NOMO-1 treated with dmso at 0.1 percent for 144 hours (cell line): ENCODE measurements at regions not wholly inside any gene's neighbourhood (a gene's known extent, or its start where the extent isn't known, plus 50 kb on each side); places are given as distances from the start of the nearest gene placed in this dataset.

Experiments used
- DNase-seq: peaks from one replicate; lab custom pipeline; 2025; ENCODE audit not compliant: unreplicated experiment; lab: John Stamatoyannopoulos, UW

DNA sequence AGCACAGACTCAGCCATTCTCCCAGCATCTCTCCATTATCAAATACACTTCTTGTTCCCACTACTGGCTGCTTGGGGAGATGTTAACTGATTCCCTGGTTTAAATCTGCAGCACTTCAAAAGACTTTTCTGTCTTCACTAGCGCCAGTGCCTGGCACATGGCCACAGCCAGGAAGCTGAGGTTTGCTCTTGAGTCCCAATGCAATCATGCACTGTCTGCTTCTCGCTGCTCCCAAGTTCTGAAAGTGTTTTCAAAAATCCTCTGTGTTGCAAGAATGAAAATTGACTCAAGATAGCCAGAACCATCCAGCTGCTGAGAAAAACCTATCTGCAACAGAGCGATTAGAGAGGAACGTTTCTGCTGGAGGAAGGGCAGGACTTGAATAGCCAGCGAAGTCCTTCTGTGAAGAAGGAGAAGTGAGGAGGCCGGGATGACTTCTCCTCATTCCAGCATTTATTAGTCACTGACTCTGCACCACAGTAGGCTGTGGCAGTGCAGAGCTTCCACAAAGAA, 358.4 kb upstream of the NR2F2 start:
- DNase-seq, result no peak

DNA sequence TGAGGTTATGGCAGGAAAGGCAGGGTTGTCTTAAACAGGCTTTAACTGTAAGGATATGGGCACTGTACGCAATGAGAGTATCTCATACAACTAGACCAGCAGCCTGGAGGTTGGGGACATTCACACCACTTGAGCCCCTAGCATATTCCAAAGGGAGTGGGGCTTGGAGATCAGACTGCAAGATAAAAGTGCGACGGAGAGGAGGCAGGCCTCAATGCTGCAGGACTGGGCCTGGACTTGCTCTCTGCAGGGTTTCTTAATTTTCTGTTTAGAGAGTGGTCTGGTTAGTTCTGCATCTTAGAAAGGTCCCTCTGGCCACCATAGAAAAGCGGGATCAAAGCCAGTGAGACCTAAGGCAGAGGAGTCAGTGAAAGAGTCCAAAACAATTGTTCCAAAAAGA, 357.7 kb upstream of the NR2F2 start:
- no peak for DNase-seq

DNA sequence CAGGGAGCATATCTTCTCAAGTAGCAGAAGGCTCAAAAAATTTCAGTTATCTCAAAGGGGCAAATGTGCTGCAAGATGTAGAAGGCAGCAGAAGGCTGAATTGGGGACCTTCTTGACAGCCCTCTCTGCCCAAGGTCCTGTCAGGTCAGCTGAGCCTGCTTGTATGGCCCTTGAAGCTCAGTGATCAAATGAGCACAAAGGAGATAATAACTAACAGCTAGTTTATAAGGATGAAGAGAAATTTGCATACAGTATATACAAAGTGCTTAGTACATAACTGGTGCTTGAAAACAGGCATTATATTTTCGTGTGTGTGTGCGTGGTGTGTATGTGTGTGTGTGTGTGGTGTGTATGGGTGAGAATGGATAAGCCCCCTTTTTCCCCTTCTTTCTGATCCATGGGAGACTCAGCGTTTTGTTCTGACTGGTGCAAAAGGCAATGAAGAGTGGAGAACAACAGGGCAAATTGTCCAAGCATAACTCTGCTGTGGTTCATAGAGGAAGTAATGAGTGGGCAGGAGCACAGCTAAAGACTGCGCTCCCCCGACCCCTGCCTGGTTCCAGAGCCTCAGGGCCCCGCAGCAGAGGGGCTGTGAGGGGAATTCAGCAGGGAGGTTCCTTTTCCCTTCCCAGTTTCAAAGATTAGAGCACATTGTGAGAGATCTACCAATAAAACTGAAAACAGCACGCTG, 356.8 kb upstream of the NR2F2 start:
- DNase-seq, result no peak

DNA sequence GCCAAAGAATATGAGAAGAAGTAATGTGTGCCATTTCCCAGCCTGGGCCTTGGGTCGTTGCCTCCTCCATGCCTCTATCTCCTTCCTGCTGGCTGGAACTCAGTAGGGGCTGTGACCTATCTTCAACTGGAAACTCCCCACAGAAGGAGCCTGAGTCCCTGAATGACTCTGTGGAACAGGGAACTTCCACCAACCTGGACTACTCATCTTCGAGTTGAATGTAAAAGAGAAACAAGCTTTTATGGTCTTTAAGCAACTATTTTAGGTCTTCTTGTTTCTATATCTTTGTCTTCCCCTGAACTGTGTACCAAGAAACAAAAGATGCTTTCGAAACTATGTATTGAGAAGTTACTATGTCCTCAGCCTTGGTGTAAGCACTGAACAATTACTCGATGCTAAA, 355.3 kb upstream of the NR2F2 start:
- no peak for DNase-seq

DNA sequence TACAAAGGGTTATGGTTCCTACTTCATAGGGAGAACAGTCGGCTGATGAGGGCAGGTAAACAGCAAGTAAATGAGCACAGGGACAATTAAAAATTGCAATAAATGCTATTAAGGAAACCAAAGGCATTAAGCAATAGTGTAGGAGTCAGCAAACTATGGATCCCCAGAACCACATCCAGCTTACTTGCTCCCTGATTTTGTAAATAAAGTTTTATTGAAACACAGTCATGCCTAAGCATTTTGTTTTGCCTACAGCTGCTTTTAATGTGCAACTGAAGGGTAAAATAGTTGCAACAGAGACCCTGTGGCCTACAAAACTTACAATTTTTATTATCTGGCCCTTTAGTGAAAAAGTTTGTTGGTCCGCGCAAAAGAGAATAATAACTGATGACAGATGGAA, 351.2 kb upstream of the NR2F2 start:
- DNase-seq, result no peak

DNA sequence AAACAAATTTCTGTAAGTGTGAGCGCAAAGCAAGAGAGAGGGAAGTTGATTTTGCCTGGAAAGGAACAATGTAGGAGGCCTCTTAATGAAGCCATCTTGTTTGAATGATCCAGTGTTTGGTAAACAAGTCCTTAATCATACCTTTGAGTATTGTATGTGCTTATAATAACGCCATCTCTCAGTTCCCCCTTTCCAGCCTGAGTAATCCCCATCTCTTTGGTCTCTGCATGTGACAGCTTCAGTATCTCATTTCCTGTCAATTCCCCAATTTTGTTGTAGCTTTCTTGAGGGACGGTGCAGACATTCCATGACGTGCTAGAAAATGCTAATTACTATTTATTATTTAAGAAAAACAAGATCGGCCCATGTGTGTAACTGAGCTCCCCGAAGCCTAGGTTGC, 349.3 kb upstream of the NR2F2 start:
- no peak for DNase-seq

DNA sequence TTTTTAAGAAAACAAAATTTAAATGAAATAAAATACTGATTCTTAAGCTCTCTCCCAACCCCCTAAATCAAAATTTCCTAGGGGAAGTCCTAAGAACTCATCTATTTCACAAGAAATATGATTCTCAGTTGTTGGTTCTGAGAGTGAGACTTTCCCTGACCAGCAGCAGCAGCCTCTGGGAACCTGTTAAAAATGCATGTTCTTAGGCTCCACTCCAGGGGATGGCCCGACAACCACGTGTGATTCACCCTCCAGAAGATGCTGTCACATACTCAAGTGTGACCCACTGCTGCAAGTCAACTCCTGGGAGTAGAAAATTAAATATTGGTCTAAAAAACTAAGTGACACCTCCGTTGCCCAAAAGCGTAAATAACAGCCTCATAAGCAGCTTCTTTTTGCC, 343.2 kb upstream of the NR2F2 start:
- DNase-seq, result no peak

DNA sequence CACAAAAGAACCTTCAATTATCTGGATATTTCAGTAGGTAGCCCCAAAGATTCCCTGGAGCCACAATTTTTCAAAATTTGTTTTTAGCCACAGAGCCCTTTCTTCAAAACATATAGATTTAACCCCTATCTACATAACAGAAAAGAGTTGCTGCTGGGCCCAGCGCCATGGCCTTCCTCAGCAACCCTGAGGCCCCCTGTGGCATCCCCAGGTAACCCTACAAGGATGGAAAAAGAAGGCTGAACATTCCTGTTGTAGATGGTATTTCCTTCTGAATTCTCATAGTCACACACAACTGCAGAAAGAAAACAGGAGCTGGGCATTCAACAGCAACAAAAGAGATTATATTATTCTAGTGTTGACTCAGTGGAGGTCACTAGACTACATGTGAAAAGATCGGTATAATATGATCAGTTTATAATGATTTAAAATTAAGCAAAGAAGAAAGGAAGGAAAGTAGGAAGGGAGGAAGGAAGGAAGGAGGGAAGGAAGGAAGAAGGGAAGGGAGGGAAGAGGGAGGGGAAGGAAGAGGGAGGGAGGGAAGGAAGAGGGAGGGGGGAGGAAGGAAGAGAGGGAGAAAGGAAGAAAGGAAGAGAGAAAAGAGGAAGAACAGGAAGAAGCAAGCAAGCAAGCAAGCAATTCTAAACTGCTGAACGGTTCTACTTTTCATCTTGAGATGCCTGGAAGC, 342.5 kb upstream of the NR2F2 start:
- no peak for DNase-seq

DNA sequence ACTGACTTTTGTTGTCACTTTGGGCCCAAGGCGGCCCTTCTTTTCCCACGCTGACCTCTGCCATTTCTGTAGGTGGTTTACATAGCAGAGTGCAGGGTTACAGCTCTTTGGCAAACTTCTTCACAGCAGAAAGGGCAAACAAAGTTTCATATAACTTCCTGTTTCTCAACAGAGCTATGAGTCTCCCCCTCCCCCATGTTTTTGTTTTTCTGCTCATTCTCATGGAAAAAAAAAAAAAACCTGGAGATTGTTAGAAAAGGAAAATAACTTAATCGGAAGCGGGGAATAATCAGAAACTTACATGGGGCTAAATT, 342.0 kb upstream of the NR2F2 start:
- no peak for DNase-seq

DNA sequence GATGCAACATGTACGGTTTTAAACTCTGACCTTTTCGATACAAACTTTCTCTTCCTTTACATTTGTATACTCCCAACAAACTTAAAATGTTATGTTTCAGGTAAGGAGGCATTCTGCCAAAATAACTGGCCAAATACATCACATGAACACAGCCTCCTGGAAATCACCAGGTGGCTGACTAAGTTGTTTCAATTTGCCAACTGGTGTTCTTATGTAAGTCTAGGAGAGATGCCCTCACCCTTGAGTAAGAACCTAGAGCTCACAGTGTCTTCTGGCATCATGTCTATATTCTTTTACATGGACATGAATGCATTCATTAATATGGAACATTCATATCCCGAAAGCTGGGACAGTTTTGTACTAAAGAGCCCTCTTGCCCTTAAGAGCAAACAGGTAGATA, 341.1 kb upstream of the NR2F2 start:
- DNase-seq, result no peak

DNA sequence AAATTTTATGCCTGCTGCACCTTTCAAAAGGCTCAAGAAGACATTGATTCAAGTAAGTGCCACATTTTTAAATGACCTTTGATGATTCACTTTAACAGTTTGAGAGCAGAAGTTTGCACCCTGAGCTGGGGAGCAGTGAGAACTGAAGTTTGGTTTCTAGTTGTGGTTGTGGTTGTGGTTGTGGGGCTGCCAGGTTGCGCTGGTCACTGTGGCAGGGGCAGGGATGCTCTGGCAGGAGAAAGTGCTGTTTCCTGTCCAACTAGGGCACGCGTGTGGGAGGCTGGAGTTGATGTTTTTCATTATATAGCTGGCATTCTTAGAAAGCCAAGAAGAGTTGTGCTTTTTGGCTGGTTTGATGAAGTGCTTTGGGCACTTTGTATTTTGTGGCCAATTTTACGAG, 339.7 kb upstream of the NR2F2 start:
- no peak for DNase-seq

DNA sequence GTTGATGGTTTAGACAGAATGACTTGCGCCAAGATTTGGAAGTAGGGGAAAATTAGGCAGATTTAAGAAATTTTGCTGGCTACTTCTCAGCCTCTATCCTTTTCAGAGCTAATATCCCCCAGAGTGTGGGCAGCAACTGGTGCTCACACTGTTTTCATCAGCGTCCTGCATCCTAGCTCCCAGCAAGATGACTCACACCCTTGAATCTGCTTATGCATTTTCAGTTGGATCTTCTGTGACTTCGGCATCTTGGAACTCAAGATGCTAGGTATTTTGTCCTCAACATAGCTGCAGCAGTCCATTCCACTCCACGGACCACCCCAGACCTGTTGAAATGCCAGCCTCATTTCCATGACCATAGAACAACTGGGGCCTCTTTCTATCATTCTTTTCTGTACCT, 336.1 kb upstream of the NR2F2 start:
- no peak for DNase-seq

DNA sequence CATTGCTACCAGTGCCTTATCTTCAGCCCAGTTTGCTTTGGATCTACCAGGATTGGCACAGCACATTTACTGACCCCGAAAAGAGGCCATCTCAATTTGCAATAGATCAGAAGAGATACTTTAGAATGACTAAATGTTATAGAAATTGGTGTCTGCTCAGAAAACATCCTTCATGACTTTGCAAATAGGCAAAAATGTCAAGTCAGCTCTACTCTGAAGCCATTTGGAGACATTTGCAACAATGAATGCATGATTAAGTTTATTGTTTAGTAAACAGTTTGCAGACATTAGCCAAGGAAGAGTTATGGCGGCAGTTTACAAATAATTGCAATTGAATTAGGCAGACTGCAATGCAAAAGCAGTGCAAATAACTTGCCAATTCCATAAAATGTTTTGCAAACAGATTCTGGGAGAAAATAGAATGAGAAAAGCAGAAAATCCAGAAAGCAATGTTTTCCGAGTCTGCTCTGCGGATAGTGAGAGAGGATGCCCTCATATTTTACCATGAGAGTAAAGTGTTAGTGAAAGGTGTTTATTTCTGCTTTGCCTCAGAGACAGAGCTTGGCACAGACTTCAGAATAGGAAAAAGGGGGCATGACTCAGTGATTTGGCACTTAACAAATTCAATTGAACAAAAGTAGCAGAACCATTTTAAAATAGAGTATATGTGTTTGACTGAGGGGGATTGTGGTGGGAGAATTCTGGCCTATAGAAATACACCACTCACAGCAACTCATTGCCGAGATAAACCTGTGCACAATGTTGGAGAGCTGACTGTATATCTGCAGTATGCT, 334.9 kb upstream of the NR2F2 start:
- no peak for DNase-seq

DNA sequence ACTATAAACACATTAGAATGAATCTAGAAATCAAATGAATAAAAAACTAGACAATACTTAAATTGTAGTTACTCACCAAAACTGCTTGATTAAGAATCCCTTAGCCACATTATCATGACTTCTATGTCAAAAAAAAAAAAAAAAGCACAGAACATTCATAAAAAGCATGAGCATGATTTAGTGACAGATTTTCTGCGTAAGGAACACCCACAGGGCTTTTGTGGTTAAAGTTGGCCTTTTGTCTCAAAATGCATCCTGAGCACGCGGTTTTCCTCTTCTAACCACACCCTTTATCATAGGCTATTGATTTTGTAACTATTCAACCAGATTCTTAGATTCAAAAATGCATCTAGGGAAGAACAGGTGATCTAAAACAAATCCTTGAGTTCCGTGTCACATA, 334.0 kb upstream of the NR2F2 start:
- DNase-seq, result no peak

DNA sequence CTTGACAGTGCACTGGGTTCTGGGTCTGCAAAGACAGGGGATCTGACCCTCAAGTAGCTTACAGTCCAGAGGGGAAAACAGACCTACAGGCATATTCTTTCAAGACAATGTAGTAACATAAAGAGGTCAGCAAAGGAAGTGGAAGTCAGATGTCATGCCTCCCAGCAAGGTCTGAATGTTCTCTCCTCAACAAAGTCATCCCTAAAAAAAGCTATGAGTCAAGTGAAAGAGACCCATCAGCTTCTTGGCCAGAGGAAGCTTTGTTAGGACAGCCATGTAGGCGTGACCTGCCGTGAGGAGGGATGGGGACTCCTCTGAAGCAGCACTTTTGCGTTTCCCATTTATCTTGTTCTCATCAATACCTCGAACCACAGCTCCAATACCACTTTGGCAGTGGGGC, 331.6 kb upstream of the NR2F2 start:
- DNase-seq, result no peak

DNA sequence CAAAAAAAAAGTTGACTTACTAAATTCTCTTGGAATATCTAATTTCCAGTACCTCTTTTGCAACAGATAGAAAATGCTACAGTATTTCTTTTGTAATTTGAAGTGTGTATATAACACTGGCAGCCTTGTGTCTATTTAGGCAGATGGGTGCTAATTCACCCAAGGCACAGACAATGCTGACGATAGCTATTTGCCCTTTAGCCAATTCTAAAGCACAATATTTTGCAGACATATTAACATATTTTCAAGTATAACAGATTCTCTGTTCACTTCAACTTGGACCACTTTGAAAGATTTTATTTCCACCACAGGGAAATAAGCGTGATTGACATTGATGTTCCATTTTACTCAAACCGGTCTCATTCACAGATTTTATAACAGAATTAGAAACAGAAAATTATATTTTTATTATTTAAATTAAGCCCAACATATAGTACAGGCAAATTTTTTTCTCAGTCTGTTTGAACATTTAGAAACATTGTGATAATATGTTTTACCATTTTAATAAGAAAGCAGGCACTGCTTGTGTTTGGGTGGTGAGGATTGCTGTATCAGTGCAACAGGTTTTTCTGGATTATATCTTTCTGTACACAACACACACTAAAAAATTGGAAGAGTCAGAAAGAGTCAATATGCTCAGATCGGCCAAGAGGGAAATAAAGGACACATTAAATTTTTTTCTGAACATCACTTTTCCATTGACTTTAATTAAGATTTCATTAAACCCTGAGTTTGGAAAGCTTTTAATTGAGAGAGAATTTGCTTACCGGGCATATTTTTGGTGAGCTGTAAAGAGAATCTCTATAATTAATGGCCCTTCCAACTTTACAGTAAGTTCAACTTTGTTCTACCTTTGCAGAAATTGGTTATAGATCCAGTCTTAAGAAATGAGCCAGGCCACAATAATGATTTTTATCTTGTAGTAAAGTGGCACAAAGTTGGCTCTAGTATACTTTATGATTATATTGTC, 327.3 kb upstream of the NR2F2 start:
- no peak for DNase-seq

DNA sequence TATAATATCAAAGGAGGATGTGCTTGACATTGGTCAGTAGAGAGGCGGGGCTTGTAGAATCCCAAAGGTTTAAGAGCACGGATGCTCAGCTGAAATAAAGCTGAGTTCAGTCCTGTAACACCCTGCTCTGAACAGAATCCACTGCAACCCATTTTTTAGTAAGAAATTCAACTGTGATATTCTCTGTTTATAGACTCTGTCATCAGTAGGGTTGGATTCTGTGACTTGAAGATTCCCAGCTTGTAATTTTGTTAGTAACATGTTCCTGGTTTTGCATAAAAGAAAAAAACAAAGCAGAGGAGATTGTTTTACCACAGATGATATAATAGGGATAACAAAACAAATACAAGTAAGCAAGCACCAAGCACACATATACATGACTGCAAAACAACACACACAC, 324.6 kb upstream of the NR2F2 start:
- DNase-seq, result no peak

DNA sequence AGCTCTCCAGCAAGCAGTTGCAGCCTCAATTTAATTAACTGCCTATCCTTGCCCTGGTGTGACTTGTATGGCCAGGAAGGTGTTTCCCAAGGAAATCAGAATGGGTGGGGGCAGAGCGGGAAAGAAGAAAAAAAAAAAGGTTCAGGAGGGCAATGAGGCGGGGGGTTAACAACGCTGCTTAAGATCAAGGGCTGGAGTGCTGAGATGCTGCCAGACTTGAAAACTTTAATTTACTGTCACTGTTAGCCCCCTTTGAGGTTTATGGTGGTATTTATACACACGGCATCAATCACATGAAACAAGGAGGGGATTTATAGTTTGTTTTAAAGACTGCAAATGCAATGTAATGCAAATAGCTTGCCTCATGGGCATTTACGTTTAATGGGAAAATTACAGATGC, 319.4 kb upstream of the NR2F2 start:
- DNase-seq, result no peak

DNA sequence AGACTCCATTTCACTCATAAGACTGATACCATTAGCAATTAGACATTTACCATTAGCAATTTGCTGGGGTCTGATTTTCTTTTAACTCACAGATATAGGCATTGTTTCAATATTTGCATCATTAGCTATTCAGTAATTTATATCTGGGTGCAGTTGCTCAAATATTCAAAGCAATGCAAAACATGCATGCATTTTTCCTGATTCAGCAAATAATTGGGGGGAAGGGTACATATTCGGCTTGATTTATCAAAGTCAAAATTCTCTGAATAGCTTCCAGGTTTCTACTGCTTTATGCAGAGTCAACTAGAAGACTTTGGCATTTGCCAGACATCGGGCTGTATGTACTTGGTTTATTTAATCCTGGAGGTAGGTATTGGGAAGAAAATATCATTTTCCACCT, 315.6 kb upstream of the NR2F2 start:
- no peak for DNase-seq

DNA sequence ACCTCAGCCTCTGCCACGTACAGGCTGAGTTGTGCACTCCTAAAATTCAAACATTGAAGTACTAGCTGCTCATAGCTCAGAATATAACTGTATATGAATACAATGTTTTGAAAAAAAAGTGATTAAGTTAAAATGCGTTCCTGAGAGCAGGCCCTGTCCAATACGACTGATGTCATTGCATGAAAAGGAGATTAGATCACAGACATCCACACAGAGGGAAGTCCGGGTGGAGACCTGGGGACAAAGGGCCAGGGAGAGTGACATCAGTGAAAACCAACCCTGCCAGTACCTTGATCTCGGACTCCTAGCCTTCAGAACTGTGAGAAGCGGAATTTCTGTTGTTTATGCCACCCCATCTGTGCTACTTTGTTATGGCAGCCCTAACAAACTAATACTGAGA, 311.4 kb upstream of the NR2F2 start:
- DNase-seq, result no peak

DNA sequence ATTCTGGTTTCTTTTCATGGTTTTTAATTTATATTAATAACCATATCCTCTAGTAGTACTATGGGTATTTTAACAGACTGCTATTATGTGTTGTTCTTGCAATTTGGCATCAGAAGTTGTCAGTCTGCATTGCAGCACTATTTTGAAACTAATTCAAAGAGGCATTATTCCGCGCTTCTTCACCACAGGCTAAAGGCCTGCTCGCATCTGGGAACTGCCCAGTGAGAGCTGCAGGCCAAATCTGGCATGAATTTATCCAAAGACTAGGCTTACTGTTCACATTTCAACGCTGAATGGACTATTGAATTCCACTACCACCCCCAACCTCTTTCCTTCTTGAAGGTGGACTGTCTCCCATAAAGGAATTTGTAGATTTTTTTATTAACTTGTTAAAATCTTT, 310.4 kb upstream of the NR2F2 start:
- DNase-seq, result no peak
